HCT116 (cell line): ENCODE measurements at regions not wholly inside any gene's neighbourhood (a gene's known extent, or its start where the extent isn't known, plus 50 kb on each side); places are given as distances from the start of the nearest gene placed in this dataset.

Experiments used
- CEBPB ChIP-seq: IDR thresholded peaks from 2 replicates; pipeline ENCODE4 v1.6.1; 2012; ENCODE audit warnings: low read depth
- EZH2phosphoT487 ChIP-seq: fragments of 200-600 bp; IDR thresholded peaks from 2 replicates; pipeline ENCODE4 v1.6.1; 2018; ENCODE audit warnings: antibody characterized with exemption, borderline replicate concordance
- JUND ChIP-seq: IDR thresholded peaks from 2 replicates; pipeline ENCODE4 v1.6.1; 2012
- POLR2A ChIP-seq: IDR thresholded peaks from 2 replicates; pipeline ENCODE4 v1.7.0; 2011; ENCODE audit warnings: borderline replicate concordance; ENCODE audit not compliant: insufficient read depth, insufficient read length; ENCODE audit errors: extremely low read depth
- POLR2AphosphoS5 ChIP-seq: IDR thresholded peaks from 2 replicates; pipeline ENCODE4 v1.6.1; 2011; ENCODE audit warnings: mild to moderate bottlenecking, low read depth, low read length, moderate library complexity
- SP1 ChIP-seq: IDR thresholded peaks from 2 replicates; pipeline ENCODE4 v1.6.1; 2012; ENCODE audit warnings: low read depth
- TF ChIP-seq, protein P1 (sequence below), 3 experiments: fragments of 200-600 bp in 1 of 3; sonication (generic) in 1 of 3; IDR thresholded peaks in 2 of 3; conservative IDR thresholded peaks in 1 of 3; 2 replicates each; pipeline ENCODE4 v1.5.1; 2012 to 2017; ENCODE audit warnings: low read depth in 2 of 3, low read length in 2 of 3, antibody characterized with exemption in 1 of 3, borderline replicate concordance in 1 of 3, control low read depth in 1 of 3, mild to moderate bottlenecking in 1 of 3, mixed read lengths in 1 of 3, mixed run types in 1 of 3, moderate library complexity in 1 of 3; ENCODE audit not compliant: insufficient read depth in 1 of 3
- TF ChIP-seq, protein P2 (sequence below): IDR thresholded peaks from 2 replicates; pipeline ENCODE4 v1.6.1; 2012

- TF ChIP-seq, protein P1, sequence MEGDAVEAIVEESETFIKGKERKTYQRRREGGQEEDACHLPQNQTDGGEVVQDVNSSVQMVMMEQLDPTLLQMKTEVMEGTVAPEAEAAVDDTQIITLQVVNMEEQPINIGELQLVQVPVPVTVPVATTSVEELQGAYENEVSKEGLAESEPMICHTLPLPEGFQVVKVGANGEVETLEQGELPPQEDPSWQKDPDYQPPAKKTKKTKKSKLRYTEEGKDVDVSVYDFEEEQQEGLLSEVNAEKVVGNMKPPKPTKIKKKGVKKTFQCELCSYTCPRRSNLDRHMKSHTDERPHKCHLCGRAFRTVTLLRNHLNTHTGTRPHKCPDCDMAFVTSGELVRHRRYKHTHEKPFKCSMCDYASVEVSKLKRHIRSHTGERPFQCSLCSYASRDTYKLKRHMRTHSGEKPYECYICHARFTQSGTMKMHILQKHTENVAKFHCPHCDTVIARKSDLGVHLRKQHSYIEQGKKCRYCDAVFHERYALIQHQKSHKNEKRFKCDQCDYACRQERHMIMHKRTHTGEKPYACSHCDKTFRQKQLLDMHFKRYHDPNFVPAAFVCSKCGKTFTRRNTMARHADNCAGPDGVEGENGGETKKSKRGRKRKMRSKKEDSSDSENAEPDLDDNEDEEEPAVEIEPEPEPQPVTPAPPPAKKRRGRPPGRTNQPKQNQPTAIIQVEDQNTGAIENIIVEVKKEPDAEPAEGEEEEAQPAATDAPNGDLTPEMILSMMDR (IDR thresholded peaks at IDR 0.05 in 2 of 3, conservative IDR thresholded peaks at IDR 0.05 in 1 of 3; ENCODE audit: borderline replicate concordance in 1 of 3, insufficient read depth in 1 of 3, low read depth in 2 of 3, low read length in 2 of 3) = no peak
- no peak for TF ChIP-seq POLR2AphosphoS5
- TF ChIP-seq, protein P2, sequence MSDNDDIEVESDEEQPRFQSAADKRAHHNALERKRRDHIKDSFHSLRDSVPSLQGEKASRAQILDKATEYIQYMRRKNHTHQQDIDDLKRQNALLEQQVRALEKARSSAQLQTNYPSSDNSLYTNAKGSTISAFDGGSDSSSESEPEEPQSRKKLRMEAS = no peak
- TF ChIP-seq CEBPB = no peak
- no peak for TF ChIP-seq POLR2A
- TF ChIP-seq SP1 = no peak
- TF ChIP-seq JUND = no peak
- no peak for TF ChIP-seq EZH2phosphoT487
Measured at GRCh38 chr12:89258240-89258969, 93.9 kb downstream of the DUSP6 start.
